Mammary epithelial cell (primary cell): ENCODE measurements at regions not wholly inside any gene's neighbourhood (a gene's known extent, or its start where the extent isn't known, plus 50 kb on each side); places are given as distances from the start of the nearest gene placed in this dataset.

ENCODE experiments used
- EZH2 ChIP-seq: IDR thresholded peaks from 2 replicates; pipeline ENCODE4 v1.6.1; 2012; ENCODE audit warnings: low read length, inconsistent platforms, borderline replicate concordance
- TF ChIP-seq, protein P1 (sequence below), 2 donors: IDR thresholded peaks in 1 of 2; conservative IDR thresholded peaks in 1 of 2; 2 replicates each; pipeline ENCODE4 v1.5.1; 2011 to 2012; ENCODE audit warnings: inconsistent platforms in 2 of 2, low read length in 2 of 2, mild to moderate bottlenecking in 2 of 2, control low read depth in 1 of 2, low read depth in 1 of 2; ENCODE audit not compliant: insufficient read depth in 1 of 2; ENCODE audit errors: extremely low read depth in 1 of 2

DNA sequence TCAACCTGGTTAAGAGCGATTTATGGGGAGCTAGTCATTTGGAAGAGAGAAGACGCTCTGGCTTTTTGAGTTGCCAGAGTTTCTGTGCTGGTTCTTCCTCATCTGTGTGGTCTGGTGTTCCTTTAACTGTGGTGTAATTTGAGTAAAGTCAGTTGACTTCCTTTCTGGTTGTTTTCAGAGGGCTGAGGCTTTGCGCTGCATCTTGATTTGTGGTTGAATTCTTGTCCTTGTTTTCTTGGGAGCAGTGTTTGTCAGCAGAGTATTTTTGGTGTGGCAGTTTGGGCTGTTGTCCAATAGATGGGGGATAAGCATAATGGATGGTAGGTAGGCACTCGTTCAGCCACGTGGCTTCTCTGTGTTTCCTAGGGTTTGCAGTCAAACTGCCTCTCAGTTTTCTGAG is 2143.2 kb upstream of the TENM3 start:
- TF ChIP-seq, protein P1, sequence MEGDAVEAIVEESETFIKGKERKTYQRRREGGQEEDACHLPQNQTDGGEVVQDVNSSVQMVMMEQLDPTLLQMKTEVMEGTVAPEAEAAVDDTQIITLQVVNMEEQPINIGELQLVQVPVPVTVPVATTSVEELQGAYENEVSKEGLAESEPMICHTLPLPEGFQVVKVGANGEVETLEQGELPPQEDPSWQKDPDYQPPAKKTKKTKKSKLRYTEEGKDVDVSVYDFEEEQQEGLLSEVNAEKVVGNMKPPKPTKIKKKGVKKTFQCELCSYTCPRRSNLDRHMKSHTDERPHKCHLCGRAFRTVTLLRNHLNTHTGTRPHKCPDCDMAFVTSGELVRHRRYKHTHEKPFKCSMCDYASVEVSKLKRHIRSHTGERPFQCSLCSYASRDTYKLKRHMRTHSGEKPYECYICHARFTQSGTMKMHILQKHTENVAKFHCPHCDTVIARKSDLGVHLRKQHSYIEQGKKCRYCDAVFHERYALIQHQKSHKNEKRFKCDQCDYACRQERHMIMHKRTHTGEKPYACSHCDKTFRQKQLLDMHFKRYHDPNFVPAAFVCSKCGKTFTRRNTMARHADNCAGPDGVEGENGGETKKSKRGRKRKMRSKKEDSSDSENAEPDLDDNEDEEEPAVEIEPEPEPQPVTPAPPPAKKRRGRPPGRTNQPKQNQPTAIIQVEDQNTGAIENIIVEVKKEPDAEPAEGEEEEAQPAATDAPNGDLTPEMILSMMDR (conservative IDR thresholded peaks at IDR 0.05 in 1 of 2, IDR thresholded peaks at IDR 0.05 in 1 of 2; ENCODE audit: extremely low read depth in 1 of 2, insufficient read depth in 1 of 2, low read depth in 1 of 2, low read length in 2 of 2) = no peak
- no peak for TF ChIP-seq EZH2
